Transverse colon (tissue), 3 donors: ENCODE measurements at regions not wholly inside any gene's neighbourhood (a gene's known extent, or its start where the extent isn't known, plus 50 kb on each side); places are given as distances from the start of the nearest gene placed in this dataset.

Source experiments
- CTCF ChIP-seq, 5 experiments: fragments of 200-600 bp in 3 of 5; fragments of 450-650 bp in 2 of 5; sonication (generic) in 3 of 5; IDR thresholded peaks; 1 replicate in 2 of 5; 2 replicates in 3 of 5; pipeline ENCODE4 v1.5.1; 2016 to 2017; ENCODE audit warnings: antibody characterized with exemption in 5 of 5, inconsistent platforms in 3 of 5, mild to moderate bottlenecking in 2 of 5, moderate library complexity in 1 of 5
- POLR2A ChIP-seq: fragments of 450-650 bp; IDR thresholded peaks from one replicate; pipeline ENCODE4 v1.6.1; 2016; ENCODE audit warnings: antibody characterized with exemption, mild to moderate bottlenecking, moderate library complexity

- TF ChIP-seq POLR2A (no peak), CTCF (IDR thresholded peaks at IDR 0.05) (no peak)
Observed at GRCh38 chrX:4831574-4831973, 1118.1 kb upstream of the PRKX start.
